Hepatocyte (in vitro differentiated cells): ENCODE measurements at regions not wholly inside any gene's neighbourhood (a gene's known extent, or its start where the extent isn't known, plus 50 kb on each side); places are given as distances from the start of the nearest gene placed in this dataset.

ENCODE experiments used
- DNase-seq: peaks from one replicate; pipeline ENCODE4 v3.0.0-alpha.2; 2016; ENCODE audit warnings: low spot score
- H2AFZ ChIP-seq: fragments of 200-600 bp; sonication (generic); 2 replicates; pipeline ENCODE4 v1.6.0; 2016; ENCODE audit warnings: antibody characterized with exemption, mild to moderate bottlenecking
- H3K27ac ChIP-seq: fragments of 200-600 bp; sonication (generic); 2 replicates; pipeline ENCODE4 v1.5.1; 2016; ENCODE audit warnings: mild to moderate bottlenecking
- H3K27me3 ChIP-seq: fragments of 200-600 bp; sonication (generic); 2 replicates; pipeline ENCODE4 v1.6.1; 2016
- H3K36me3 ChIP-seq: fragments of 200-600 bp; sonication (generic); replicated peaks from 2 replicates; pipeline ENCODE4 v1.5.1; 2016; ENCODE audit warnings: low read depth; ENCODE audit not compliant: insufficient read depth
- H3K4me1 ChIP-seq: fragments of 200-600 bp; sonication (generic); 2 replicates; pipeline ENCODE4 v1.5.1; 2016; ENCODE audit warnings: mild to moderate bottlenecking, moderate library complexity; ENCODE audit not compliant: insufficient read depth
- H3K4me2 ChIP-seq: fragments of 200-600 bp; sonication (generic); 2 replicates; pipeline ENCODE4 v1.6.0; 2016
- H3K4me3 ChIP-seq: fragments of 200-600 bp; sonication (generic); 2 replicates; pipeline ENCODE4 v1.5.1; 2016; ENCODE audit warnings: mild to moderate bottlenecking
- H3K79me2 ChIP-seq: fragments of 200-600 bp; sonication (generic); 2 replicates; pipeline ENCODE4 v1.6.0; 2017; ENCODE audit warnings: mild to moderate bottlenecking
- H3K9me2 ChIP-seq: fragments of 200-600 bp; sonication (generic); replicated peaks from 2 replicates; pipeline ENCODE4 v1.6.0; 2017; ENCODE audit warnings: mild to moderate bottlenecking; ENCODE audit not compliant: insufficient read depth
- H3K9me3 ChIP-seq: fragments of 200-600 bp; sonication (generic); 2 replicates; pipeline ENCODE4 v1.5.1; 2016; ENCODE audit warnings: low read depth, mild to moderate bottlenecking
- H4K20me1 ChIP-seq: fragments of 200-600 bp; sonication (generic); 2 replicates; pipeline ENCODE4 v1.6.0; 2016; ENCODE audit warnings: mild to moderate bottlenecking; ENCODE audit not compliant: insufficient read depth, poor library complexity, severe bottlenecking
- CTCF ChIP-seq: fragments of 200-600 bp; sonication (generic); IDR thresholded peaks from 2 replicates; pipeline ENCODE4 v1.5.1; 2016; ENCODE audit warnings: antibody characterized with exemption, mild to moderate bottlenecking; ENCODE audit not compliant: poor library complexity
- EZH2 ChIP-seq: fragments of 200-600 bp; sonication (generic); IDR thresholded peaks from 2 replicates; pipeline ENCODE4 v1.6.1; 2016; ENCODE audit warnings: antibody characterized with exemption, mild to moderate bottlenecking, borderline replicate concordance
- EZH2phosphoT487 ChIP-seq: fragments of 200-600 bp; sonication (generic); IDR thresholded peaks from one replicate; pipeline ENCODE4 v1.6.1; 2018; ENCODE audit warnings: antibody characterized with exemption, mild to moderate bottlenecking, low read depth, moderate library complexity; ENCODE audit not compliant: unreplicated experiment, severe bottlenecking
- WGBS: methylation state at CpG from one replicate; pipeline ENCODE4 v1.1.6; 2016; ENCODE audit warnings: low lambda C conversion rate; ENCODE audit errors: missing lambda C conversion rate; 5-methylcytosine and 5-hydroxymethylcytosine counted together

- H3K9me2 ChIP-seq = no peaks in the 10 kb centered on the region
- no peak overlapping the region for H2AFZ ChIP-seq
- no peaks in the 10 kb centered on the region for H3K27me3 ChIP-seq
- no peak for TF ChIP-seq EZH2phosphoT487
- TF ChIP-seq CTCF = no peak
- no peak for TF ChIP-seq EZH2
- no peak overlapping the region for H3K4me2 ChIP-seq
- no peak overlapping the region for H3K27ac ChIP-seq
- no peaks in the 10 kb centered on the region for H3K36me3 ChIP-seq
- no peaks in the 10 kb centered on the region for H4K20me1 ChIP-seq
- DNase-seq = no peak
- no peaks in the 10 kb centered on the region for H3K4me1 ChIP-seq
- no peak overlapping the region for H3K4me3 ChIP-seq
- no peaks in the 10 kb centered on the region for H3K9me3 ChIP-seq
- no peaks in the 10 kb centered on the region for H3K79me2 ChIP-seq
Measured at GRCh38 chr10:111516144-111516543, 439.3 kb downstream of the ADRA2A start.

GRCh38 chr10:111522141-111522540 lies 445.3 kb downstream of the ADRA2A start:
- Histone ChIP-seq H3K27ac (no peak overlapping the region), H3K4me1 (no peaks in the 10 kb centered on the region), H2AFZ (no peak overlapping the region), H4K20me1 (no peaks in the 10 kb centered on the region), H3K4me2 (no peak overlapping the region), H3K9me2 (no peaks in the 10 kb centered on the region), H3K36me3 (no peaks in the 10 kb centered on the region), H3K9me3 (no peaks in the 10 kb centered on the region), H3K27me3 (no peaks in the 10 kb centered on the region), H3K79me2 (no peaks in the 10 kb centered on the region), H3K4me3 (no peak overlapping the region)
- no peak for DNase-seq
- 90% methylated on average over 1 of the region's 1 CpG for WGBS
- TF ChIP-seq CTCF = no peak
- no peak for TF ChIP-seq EZH2
- no peak for TF ChIP-seq EZH2phosphoT487

GRCh38 chr10:111522551-111522950 lies 445.7 kb downstream of the ADRA2A start:
- Histone ChIP-seq H3K4me3 (no peak overlapping the region), H3K4me2 (no peak overlapping the region), H3K79me2 (no peaks in the 10 kb centered on the region), H3K9me2 (no peaks in the 10 kb centered on the region), H3K9me3 (no peaks in the 10 kb centered on the region), H3K27ac (no peak overlapping the region), H3K36me3 (no peaks in the 10 kb centered on the region), H2AFZ (no peak overlapping the region), H3K27me3 (no peaks in the 10 kb centered on the region), H3K4me1 (no peaks in the 10 kb centered on the region), H4K20me1 (no peaks in the 10 kb centered on the region)
- no peak for TF ChIP-seq EZH2phosphoT487
- WGBS = 83% methylated on average over 2 of the region's 2 CpGs
- no peak for DNase-seq

- TF ChIP-seq CTCF = no peak
Measured at GRCh38 chr10:111523016-111523415, 446.2 kb downstream of the ADRA2A start.

More at GRCh38 chr10:111523016-111523415, 446.2 kb downstream of the ADRA2A start:
- Histone ChIP-seq H3K4me2 (no peak overlapping the region), H3K9me3 (no peaks in the 10 kb centered on the region), H3K9me2 (no peaks in the 10 kb centered on the region), H3K4me1 (no peaks in the 10 kb centered on the region), H3K4me3 (no peak overlapping the region), H2AFZ (no peak overlapping the region), H4K20me1 (no peaks in the 10 kb centered on the region), H3K27me3 (no peaks in the 10 kb centered on the region), H3K27ac (no peak overlapping the region), H3K36me3 (no peaks in the 10 kb centered on the region), H3K79me2 (no peaks in the 10 kb centered on the region)
- DNase-seq = no peak
- WGBS = 82% methylated on average over 2 of the region's 2 CpGs
